Hematopoietic multipotent progenitor cell treated with erythropoietin and hydrocortisone succinate and interleukin-3 and kit ligand, for 15 days (in vitro differentiated cells): ENCODE measurements at regions not wholly inside any gene's neighbourhood (a gene's known extent, or its start where the extent isn't known, plus 50 kb on each side); places are given as distances from the start of the nearest gene placed in this dataset.
"Not testable (repeated sequence)": the region's sequence is repeated elsewhere in the genome, so short reads cannot be mapped to it uniquely, and the experiment has no call there.

Source experiments
- DNase-seq: peaks from one replicate; pipeline ENCODE4 v3.0.0-alpha.2; 2015; ENCODE audit warnings: low spot score

DNA sequence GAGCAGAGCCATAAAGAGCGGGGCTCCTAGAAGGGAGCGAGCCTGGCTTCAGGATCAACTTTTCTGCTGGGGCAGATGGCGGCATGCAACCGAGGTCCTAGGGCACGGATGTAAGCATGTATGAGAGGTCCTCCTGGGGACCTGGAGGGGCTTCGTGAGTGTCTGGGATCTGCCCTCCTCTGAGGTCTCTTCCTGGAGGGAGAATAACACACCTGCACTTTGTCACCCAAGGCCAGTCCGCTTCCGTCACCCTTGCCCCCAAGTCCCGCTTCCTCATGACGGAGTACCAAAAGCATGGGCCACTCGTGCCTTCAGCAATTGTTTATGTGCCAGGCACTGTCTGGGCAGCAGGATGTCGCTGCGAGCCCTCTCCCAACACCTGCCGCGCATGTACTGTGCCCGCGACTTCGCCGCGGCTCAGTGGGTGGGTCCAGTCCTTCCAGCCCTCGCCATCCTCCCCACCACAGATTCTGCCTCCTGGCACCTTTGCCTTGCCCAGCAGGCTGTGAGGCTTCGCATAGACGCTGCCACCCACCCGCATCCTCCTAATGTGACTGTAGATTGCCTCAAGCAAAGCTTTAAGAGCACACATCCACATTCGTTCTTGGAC, 60.0 kb upstream of the TMPRSS2 start:
- no peak for DNase-seq

DNA sequence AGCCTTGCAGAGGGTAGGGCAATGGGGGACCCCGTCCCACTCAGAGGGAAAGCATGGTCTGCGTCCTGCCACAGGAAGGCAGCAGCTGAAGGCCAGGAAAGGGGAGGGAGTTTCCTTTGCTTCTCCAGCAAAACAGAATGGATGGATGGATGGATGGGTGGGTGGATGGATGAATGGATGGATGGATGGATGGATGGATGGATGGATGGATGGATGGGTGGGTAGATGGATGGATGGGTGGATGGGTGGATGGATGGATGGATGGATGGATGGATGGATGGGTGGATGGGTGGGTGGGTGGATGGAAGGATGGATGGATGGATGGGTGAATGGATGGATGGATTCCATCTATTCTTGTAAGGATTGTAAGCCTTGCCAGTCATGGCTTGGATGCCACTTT, 59.3 kb upstream of the TMPRSS2 start:
- DNase-seq = not testable (repeated sequence)

- DNase-seq = no peak
Observed at GRCh38 chr21:41566500-41567014, 58.6 kb upstream of the TMPRSS2 start.

DNA sequence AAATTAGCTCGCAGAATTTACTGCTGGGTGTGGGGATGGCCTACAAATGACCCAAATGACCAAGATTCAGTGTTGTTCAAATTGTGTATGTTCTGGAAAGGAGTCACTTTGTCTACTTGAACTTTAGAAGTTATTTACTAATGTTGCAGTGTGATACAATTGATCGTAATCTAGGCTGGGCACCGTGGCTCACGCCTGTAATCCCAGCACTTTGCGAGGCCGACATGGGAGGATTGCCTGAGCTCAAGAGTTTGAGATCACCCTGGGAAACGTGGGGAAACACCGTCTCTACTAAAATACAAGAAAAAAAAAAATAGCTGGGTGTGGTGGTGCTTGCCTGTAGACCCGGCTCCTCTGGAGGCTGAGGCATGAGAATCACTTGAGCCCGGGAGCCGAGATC, 57.6 kb upstream of the TMPRSS2 start:
- DNase-seq = no peak

- DNase-seq = no peak
Observed at GRCh38 chr21:41564871-41565274, 56.9 kb upstream of the TMPRSS2 start.

DNA sequence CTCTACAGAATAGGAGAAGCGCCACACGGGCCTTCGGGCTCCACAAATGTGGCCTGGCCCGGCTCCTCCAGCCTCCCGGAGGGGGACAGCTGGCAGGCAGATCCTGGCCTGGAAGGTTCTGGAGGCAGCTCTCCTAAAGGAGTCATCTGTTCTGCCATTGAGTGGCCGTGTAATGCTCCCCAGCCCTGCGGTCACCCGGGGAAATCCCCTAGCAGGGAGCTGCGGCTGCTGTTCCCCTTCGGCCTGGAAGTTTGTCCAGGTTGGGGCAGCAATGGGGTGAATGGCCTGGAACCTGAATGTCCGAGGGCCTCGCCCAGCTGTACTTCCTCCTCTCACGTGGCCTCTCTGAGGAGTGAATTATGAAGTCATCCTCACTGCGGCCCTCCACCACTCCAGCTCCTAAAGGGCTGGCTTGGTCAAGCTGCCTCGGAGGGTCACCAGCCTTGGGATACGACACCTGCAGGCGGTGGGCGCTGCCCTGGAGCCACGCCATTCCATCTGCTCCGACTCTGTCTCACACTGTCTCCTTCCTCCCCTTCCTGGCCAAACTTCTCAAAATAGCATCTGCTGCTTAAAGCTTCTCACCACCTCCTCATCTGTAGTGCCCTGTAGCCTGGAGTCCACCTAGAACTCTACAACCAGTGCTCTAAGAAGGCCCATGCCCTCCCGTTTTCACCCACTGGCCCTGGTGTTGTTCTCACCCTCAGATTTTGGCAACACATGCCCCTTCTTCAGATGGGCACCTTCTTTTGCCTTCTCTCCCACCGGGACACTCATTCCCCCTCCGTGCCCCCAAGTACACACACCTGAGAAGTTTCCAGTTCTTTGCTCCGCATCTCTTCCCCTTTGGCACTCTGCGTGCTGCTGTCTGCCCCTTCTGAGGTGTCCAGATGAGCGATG, 54.4 kb upstream of the TMPRSS2 start:
- DNase-seq = no peak

GRCh38 chr21:41561701-41562100, 53.7 kb upstream of the TMPRSS2 start:
- DNase-seq = no peak

DNA sequence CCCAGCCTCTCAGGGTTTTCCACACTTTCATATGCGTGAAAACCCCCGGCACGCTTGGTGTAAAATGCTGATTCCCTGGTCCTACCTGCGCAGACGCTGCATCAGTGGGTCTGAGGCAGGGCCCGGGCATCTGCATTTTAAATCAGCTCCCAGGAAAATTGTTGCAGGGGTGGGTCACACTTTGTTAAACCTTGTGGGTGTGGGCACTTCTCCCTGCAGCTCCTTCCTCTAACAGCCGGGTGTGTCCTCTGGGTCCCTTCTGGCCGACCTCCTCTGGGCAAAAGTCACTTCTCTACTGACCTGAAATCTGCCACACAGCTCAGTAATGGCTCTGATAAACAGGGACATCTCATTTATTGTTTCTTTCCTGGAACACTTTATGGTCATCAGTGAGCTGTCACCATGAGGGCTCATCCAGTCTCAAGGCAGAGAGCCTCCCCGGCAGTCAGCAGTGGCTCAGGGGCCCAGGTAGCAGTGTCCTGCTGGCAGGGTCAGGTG, 52.8 kb upstream of the TMPRSS2 start:
- DNase-seq = no peak

DNA sequence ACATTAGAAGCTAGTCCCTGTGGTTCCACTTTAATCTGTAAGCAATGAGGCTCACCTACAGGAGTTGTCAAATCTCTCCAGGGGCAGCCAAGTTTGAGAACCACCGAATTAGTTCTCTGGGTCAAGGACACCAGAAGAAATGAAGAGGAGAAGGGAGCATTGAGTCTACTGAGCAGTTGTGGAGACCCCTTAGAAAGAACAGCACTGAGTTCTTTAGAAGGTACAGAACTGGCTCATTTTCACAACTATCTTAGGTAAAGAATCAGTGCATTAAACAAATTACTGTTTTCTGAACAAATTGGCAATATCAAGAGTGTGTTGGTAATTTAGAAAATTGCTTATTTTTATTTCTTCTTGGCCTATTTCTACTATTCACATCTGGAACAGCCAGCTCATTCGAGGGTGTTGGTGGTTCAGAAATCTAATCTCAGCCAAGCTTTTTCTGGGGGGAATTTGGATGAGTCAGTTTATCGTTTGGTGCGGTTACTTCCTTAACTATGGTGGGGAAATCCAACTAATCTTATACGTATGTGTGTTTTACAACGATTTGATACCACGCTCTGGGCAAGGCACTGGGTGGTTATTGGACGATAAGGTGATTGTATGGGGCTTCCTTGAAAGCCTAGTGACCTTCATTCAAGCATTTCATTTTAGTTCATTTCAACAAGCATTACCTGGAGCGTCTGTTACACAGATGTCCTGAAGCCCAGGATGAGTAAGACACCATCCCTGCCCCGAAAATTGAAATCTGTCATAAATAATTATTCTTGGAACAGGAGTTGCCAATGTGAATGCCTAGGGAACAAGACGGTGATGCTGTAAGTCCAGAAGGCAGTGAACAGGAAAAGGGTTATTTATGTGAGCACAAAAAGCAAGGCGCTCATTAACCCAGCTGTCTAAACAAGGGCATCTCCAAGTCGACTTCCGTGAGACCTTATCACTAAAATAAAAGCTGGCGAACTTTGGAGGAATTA, 52.0 kb upstream of the TMPRSS2 start:
- DNase-seq = no peak

GRCh38 chr21:41558842-41559241, 50.9 kb upstream of the TMPRSS2 start:
- DNase-seq = no peak

DNA sequence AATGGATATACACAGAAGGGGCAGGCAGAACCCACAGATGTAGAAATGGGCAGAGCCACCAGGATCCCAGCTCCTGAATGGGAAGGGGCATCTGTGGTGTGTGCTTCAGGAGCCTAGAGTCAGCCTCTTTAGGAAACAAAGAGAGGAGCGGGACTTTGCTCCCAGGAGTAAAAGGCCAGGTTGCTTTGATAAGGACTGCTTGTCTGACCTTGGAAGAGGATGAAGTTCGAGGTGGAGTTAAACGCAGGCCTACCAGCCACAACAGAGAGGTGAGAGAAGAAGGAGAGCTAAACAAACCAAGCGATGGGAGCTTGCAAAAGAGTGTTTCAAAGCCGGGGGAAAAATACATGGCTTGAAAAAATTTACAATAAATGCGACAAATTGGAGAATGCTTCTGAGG, 49.9 kb upstream of the TMPRSS2 start:
- no peak for DNase-seq
